Endodermal cell (in vitro differentiated cells): ENCODE measurements at regions not wholly inside any gene's neighbourhood (a gene's known extent, or its start where the extent isn't known, plus 50 kb on each side); places are given as distances from the start of the nearest gene placed in this dataset.

Experiments
- DNase-seq: peaks from one replicate; pipeline ENCODE4 v3.0.0-alpha.2; 2017
- H3K27ac ChIP-seq: 2 replicates; pipeline ENCODE4 v1.5.1; 2013; ENCODE audit warnings: mild to moderate bottlenecking, low read depth, low read length, moderate library complexity
- H3K27me3 ChIP-seq: 2 replicates; pipeline ENCODE4 v1.6.1; 2013; ENCODE audit warnings: mild to moderate bottlenecking, low read length, moderate library complexity; ENCODE audit not compliant: insufficient read depth, control insufficient read depth, poor library complexity, severe bottlenecking
- H3K36me3 ChIP-seq: 2 replicates; pipeline ENCODE4 v1.7.0; 2013; ENCODE audit warnings: mild to moderate bottlenecking, low read length, moderate library complexity; ENCODE audit not compliant: control insufficient read depth, insufficient read depth
- H3K4me1 ChIP-seq: one replicate; pipeline ENCODE4 v1.7.0; 2013; ENCODE audit warnings: low read length; ENCODE audit not compliant: control insufficient read depth, insufficient read depth
- H3K4me3 ChIP-seq: 2 replicates; pipeline ENCODE4 v1.5.1; 2013; ENCODE audit warnings: mild to moderate bottlenecking, low read length, moderate library complexity
- H3K9ac ChIP-seq: 2 replicates; pipeline ENCODE4 v1.6.1; 2013; ENCODE audit warnings: mild to moderate bottlenecking, low read length, moderate library complexity; ENCODE audit not compliant: poor library complexity, severe bottlenecking; ENCODE audit errors: extremely low read depth
- H3K9me3 ChIP-seq: 2 replicates; pipeline ENCODE4 v1.6.1; 2013; ENCODE audit warnings: mild to moderate bottlenecking, low read length, moderate library complexity; ENCODE audit not compliant: control insufficient read depth
- H3K27ac Mint-ChIP-seq: 2 replicates; pipeline ENCODE4 v1.8.0; 2020; ENCODE audit warnings: mixed read lengths
- H3K27me3 Mint-ChIP-seq: 2 replicates; pipeline ENCODE4 v1.8.0; 2021; ENCODE audit warnings: mild to moderate bottlenecking, mixed read lengths; ENCODE audit not compliant: insufficient read depth
- H3K36me3 Mint-ChIP-seq: 2 replicates; pipeline ENCODE4 v1.8.0; 2020; ENCODE audit warnings: low read depth, mixed read lengths
- H3K4me1 Mint-ChIP-seq: 2 replicates; pipeline ENCODE4 v1.8.0; 2020; ENCODE audit warnings: mixed read lengths
- H3K4me3 Mint-ChIP-seq: 2 replicates; pipeline ENCODE4 v1.8.0; 2020; ENCODE audit warnings: mild to moderate bottlenecking, moderate library complexity, mixed read lengths
- H3K9me3 Mint-ChIP-seq: 2 replicates; pipeline ENCODE4 v1.8.0; 2020; ENCODE audit warnings: mild to moderate bottlenecking, mixed read lengths
- WGBS, 2 experiments: methylation state at CpG; one replicate each; pipeline versions ENCODE4 v1.1.5 to v1.1.7; 2013; ENCODE audit warnings: missing lambda C conversion rate in 2 of 2, mixed read lengths in 1 of 2; ENCODE audit not compliant: insufficient coverage in 1 of 2, insufficient read length in 1 of 2; 5-methylcytosine and 5-hydroxymethylcytosine counted together
- TF ChIP-seq, protein P1 (sequence below): fragments of 200-600 bp; sonication (generic); conservative IDR thresholded peaks from 2 replicates; pipeline ENCODE4 v1.5.0; 2021; ENCODE audit warnings: antibody characterized with exemption, mild to moderate bottlenecking

DNA sequence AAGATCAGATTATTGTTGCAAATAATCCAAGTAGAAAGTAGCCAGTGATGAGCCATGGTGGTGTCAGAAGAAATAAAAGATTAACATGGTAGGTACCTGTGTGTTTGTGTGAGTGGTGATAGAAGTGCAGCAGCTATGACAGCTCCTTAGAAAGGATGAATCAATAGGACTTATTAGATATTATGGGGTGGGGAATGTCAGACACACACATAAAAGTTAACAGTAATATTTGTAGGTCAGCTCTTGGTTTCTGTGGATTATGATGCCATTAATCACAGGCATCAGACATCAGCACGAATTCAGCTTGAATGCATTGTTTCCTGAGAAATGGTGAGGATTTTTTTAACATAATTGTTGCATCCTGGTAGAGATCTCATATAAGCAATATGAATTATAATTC lies 695.7 kb downstream of the CENPC start:
- H3K36me3 ChIP-seq, result no peaks in the 10 kb centered on the region
- TF ChIP-seq, protein P1, sequence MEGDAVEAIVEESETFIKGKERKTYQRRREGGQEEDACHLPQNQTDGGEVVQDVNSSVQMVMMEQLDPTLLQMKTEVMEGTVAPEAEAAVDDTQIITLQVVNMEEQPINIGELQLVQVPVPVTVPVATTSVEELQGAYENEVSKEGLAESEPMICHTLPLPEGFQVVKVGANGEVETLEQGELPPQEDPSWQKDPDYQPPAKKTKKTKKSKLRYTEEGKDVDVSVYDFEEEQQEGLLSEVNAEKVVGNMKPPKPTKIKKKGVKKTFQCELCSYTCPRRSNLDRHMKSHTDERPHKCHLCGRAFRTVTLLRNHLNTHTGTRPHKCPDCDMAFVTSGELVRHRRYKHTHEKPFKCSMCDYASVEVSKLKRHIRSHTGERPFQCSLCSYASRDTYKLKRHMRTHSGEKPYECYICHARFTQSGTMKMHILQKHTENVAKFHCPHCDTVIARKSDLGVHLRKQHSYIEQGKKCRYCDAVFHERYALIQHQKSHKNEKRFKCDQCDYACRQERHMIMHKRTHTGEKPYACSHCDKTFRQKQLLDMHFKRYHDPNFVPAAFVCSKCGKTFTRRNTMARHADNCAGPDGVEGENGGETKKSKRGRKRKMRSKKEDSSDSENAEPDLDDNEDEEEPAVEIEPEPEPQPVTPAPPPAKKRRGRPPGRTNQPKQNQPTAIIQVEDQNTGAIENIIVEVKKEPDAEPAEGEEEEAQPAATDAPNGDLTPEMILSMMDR, result no peak

DNA sequence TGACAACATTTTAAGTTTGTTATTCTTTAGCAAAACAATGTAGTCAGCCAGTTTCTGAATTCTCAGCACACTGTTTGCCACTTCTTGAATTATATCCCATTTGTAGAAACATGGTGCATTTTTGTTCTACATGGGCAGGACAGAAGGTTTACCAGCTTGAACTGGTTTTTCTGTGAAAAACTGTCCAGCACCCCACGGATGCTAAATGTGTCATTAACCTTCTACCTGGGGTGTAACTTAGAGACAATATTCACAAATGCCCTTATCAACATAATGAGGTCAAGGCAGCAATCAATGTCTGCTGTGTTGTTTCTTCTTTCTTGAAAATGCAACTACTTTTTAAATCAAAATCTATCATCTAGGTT lies 702.6 kb downstream of the CENPC start:
- H3K4me3 ChIP-seq, result no peak overlapping the region
- TF ChIP-seq, protein P1, result no peak
- no peak overlapping the region for H3K27ac ChIP-seq
- Mint-ChIP-seq H3K4me3 (no peak overlapping the region), H3K27ac (no peak overlapping the region), H3K9me3 (peaks cover 14% of the 10 kb centered on the region), H3K36me3 (peaks cover 3% of the 10 kb centered on the region), H3K27me3 (no peaks in the 10 kb centered on the region), H3K4me1 (no peaks in the 10 kb centered on the region)
- peaks cover 18% of the 10 kb centered on the region for H3K9me3 ChIP-seq
- no peak overlapping the region for H3K9ac ChIP-seq
- H3K36me3 ChIP-seq, result no peaks in the 10 kb centered on the region
- H3K4me1 ChIP-seq, result no peaks in the 10 kb centered on the region
- no peak for DNase-seq
- WGBS, 2 experiments, result 90 to 100% methylated on average over 1 of the region's 1 CpG
- H3K27me3 ChIP-seq, result peaks cover 6% of the 10 kb centered on the region

More for the DNA sequence above, 695.7 kb downstream of the CENPC start:
- Mint-ChIP-seq H3K9me3 (no peaks in the 10 kb centered on the region), H3K27ac (no peak overlapping the region), H3K4me3 (no peak overlapping the region), H3K27me3 (no peaks in the 10 kb centered on the region), H3K4me1 (peaks cover 4% of the 10 kb centered on the region), H3K36me3 (no peaks in the 10 kb centered on the region)
- H3K9ac ChIP-seq, result no peak overlapping the region
- no peaks in the 10 kb centered on the region for H3K4me1 ChIP-seq
- DNase-seq, result no peak
- no peak overlapping the region for H3K4me3 ChIP-seq
- 88% methylated on average over 1 of the region's 1 CpG; no CpG with 5 or more reads in 1 of the 2 experiments for WGBS, 2 experiments
- H3K9me3 ChIP-seq, result no peaks in the 10 kb centered on the region
- H3K27me3 ChIP-seq, result peaks cover 12% of the 10 kb centered on the region
- H3K27ac ChIP-seq, result no peak overlapping the region

DNA sequence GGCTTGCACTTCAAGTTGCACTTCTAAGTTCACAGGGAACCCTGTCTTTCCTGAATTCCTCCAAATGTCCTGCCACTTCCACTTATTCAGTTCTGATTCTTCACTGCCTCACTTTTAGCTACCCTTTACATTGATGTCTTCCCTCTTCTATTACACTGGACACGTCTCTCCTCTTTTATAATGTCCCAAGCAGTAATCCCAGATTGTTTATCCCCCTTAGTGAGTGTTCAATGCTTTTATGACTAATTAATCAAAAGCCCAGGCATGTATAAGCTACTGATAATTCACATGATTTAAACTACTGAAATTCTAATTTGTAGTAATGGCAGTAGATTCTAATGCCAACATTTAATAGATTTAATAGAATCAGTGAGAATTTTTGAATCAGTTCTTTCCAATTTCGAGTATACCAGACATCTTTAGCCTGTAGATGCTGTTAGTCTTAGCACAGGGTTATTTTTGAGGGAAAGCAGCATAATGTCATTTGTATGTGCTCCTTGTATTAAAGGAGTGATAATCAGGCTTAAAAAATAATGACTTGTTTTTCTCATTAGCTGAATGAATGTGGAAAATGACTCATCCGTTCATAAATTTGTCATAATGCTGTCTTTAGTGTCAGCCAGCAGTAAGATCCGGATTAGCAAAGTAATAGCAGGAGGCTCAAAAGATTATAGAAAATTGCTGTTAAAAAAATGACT lies 703.1 kb downstream of the CENPC start:
- Histone ChIP-seq H3K27me3 (peaks cover 1% of the 10 kb centered on the region), H3K9me3 (peaks cover 18% of the 10 kb centered on the region), H3K36me3 (no peaks in the 10 kb centered on the region), H3K4me1 (no peaks in the 10 kb centered on the region), H3K27ac (no peak overlapping the region), H3K4me3 (no peak overlapping the region), H3K9ac (no peak overlapping the region)
- Mint-ChIP-seq H3K4me1 (no peaks in the 10 kb centered on the region), H3K36me3 (peaks cover 3% of the 10 kb centered on the region), H3K9me3 (peaks cover 14% of the 10 kb centered on the region), H3K4me3 (no peak overlapping the region), H3K27ac (no peak overlapping the region), H3K27me3 (no peaks in the 10 kb centered on the region)
- TF ChIP-seq, protein P1, result no peak
- DNase-seq, result no peak
- WGBS, 2 experiments, result 91 to 100% methylated on average over 2 to 4 of the region's 4 CpGs
